Sigmoid colon (tissue), 6 donors: ENCODE measurements at regions not wholly inside any gene's neighbourhood (a gene's known extent, or its start where the extent isn't known, plus 50 kb on each side); places are given as distances from the start of the nearest gene placed in this dataset.
"Not testable (repeated sequence)": the region's sequence is repeated elsewhere in the genome, so short reads cannot be mapped to it uniquely, and the experiment has no call there.

Experiments
- DNase-seq: peaks from one replicate; pipeline ENCODE4 v3.0.0-alpha.2; 2019
- H3K27ac ChIP-seq, 4 donors: fragments of 200-600 bp; sonication (generic); one replicate each; pipeline ENCODE4 v1.5.1; 2016 to 2019; ENCODE audit warnings: mild to moderate bottlenecking in 1 of 4
- H3K27me3 ChIP-seq, 3 donors: fragments of 200-600 bp; sonication (generic); one replicate each; pipeline ENCODE4 v1.5.1; 2019; ENCODE audit warnings: mild to moderate bottlenecking in 1 of 3
- H3K36me3 ChIP-seq, 4 donors: fragments of 200-600 bp; sonication (generic); one replicate each; pipeline ENCODE4 v1.5.1; 2016 to 2019
- H3K4me1 ChIP-seq, 4 donors: fragments of 200-600 bp; sonication (generic); one replicate each; pipeline ENCODE4 v1.5.1; 2017 to 2019
- H3K4me3 ChIP-seq, 4 donors: fragments of 200-600 bp; sonication (generic); one replicate each; pipeline ENCODE4 v1.5.1; 2017 to 2019; ENCODE audit warnings: mild to moderate bottlenecking in 2 of 4, moderate library complexity in 1 of 4
- H3K9me3 ChIP-seq, 4 donors: fragments of 200-600 bp in 3 of 4; sonication (generic) in 3 of 4; one replicate each; pipeline versions ENCODE4 v1.5.1 to v1.6.1; 2013 to 2019
- CTCF ChIP-seq, 4 experiments: fragments of 450-650 bp in 3 of 4; fragments of 200-600 bp in 1 of 4; IDR thresholded peaks; one replicate each; pipeline ENCODE4 v1.5.1; 2016 to 2019; ENCODE audit warnings: antibody characterized with exemption in 4 of 4, mild to moderate bottlenecking in 3 of 4, moderate library complexity in 2 of 4
- EP300 ChIP-seq, 4 donors: sonication (generic); formaldehyde crosslinking; IDR thresholded peaks; one replicate each; pipeline ENCODE4 v1.6.1; 2017; ENCODE audit warnings: antibody characterized with exemption in 4 of 4
- POLR2A ChIP-seq, 2 donors: fragments of 450-650 bp; IDR thresholded peaks; one replicate each; pipeline ENCODE4 v1.6.1; 2016; ENCODE audit warnings: antibody characterized with exemption in 2 of 2, mild to moderate bottlenecking in 2 of 2, moderate library complexity in 2 of 2
- POLR2AphosphoS5 ChIP-seq, 4 donors: sonication (generic); formaldehyde crosslinking; IDR thresholded peaks; one replicate each; pipeline ENCODE4 v1.6.1; 2017; ENCODE audit warnings: antibody characterized with exemption in 4 of 4
- WGBS, 2 donors: extraction: QIAGEN DNeasy Blood & Tissue Kit; methylation state at CpG; one replicate each; pipeline ENCODE4 v1.1.7; 2013; 5-methylcytosine and 5-hydroxymethylcytosine counted together
- intact Hi-C: fragments of 100-400 bp; cut with DNase I; formaldehyde crosslinking; loops from one replicate; pipeline ENCODE4 v1.15.1; 2023
- donor health status: healthy with polysubstance abuse.
- donor health status: healthy.

GRCh38 chr6:75031102-75031501, 174.8 kb downstream of the COL12A1 start:
- H3K4me3 ChIP-seq, H3K27me3 ChIP-seq, H3K27ac ChIP-seq, H3K9me3 ChIP-seq, H3K36me3 ChIP-seq, H3K4me1 ChIP-seq, DNase-seq, intact Hi-C loops: not testable (repeated sequence)
- 69 to 79% methylated on average over 6 of the region's 6 CpGs for WGBS, 2 donors

- 79 to 83% methylated on average over 5 of the region's 5 CpGs for WGBS, 2 donors
- no peaks in the 10 kb centered on the region for H3K27me3 ChIP-seq
- H3K9me3 ChIP-seq = no peaks in the 10 kb centered on the region
- TF ChIP-seq POLR2A (IDR thresholded peaks at IDR 0.05) = no peak
- TF ChIP-seq EP300 (IDR thresholded peaks at IDR 0.05) = no peak
- TF ChIP-seq POLR2AphosphoS5 (IDR thresholded peaks at IDR 0.05) = no peak
- TF ChIP-seq CTCF (IDR thresholded peaks at IDR 0.05) = no peak
- H3K4me3 ChIP-seq = no peak overlapping the region
- no peak overlapping the region for H3K27ac ChIP-seq
- peaks cover 0 to 10% (median 0%) of the 10 kb centered on the region in 4 donors for H3K4me1 ChIP-seq
- intact Hi-C loops = no loop called here
- DNase-seq = no peak
- H3K36me3 ChIP-seq = no peaks in the 10 kb centered on the region
Observed at GRCh38 chr6:75029333-75029732, 176.5 kb downstream of the COL12A1 start.

- Histone ChIP-seq H3K9me3 (no peaks in the 10 kb centered on the region), H3K27me3 (no peaks in the 10 kb centered on the region), H3K4me1 (peaks cover 0 to 10% (median under 1%) of the 10 kb centered on the region in 4 donors), H3K36me3 (no peaks in the 10 kb centered on the region), H3K27ac (no peak overlapping the region), H3K4me3 (no peak overlapping the region)
- no peak for DNase-seq
- TF ChIP-seq POLR2A (IDR thresholded peaks at IDR 0.05) (no peak), EP300 (IDR thresholded peaks at IDR 0.05) (no peak), POLR2AphosphoS5 (IDR thresholded peaks at IDR 0.05) (no peak), CTCF (IDR thresholded peaks at IDR 0.05) (no peak)
- 61 to 69% methylated on average over 2 of the region's 2 CpGs for WGBS, 2 donors
- intact Hi-C loops = no loop called here
Observed at GRCh38 chr6:75025371-75025770, 180.5 kb downstream of the COL12A1 start.

GRCh38 chr6:75024828-75025227, 181.0 kb downstream of the COL12A1 start:
- WGBS, 2 donors = 34 to 70% methylated on average over 1 of the region's 1 CpG

GRCh38 chr6:75023634-75024033, 182.2 kb downstream of the COL12A1 start:
- peaks cover 0 to 10% (median 2%) of the 10 kb centered on the region in 4 donors for H3K4me1 ChIP-seq
- H3K9me3 ChIP-seq = no peaks in the 10 kb centered on the region
- H3K4me3 ChIP-seq = no peak overlapping the region
- H3K27ac ChIP-seq = no peak overlapping the region
- no peak for DNase-seq
- intact Hi-C loops = no loop called here
- H3K27me3 ChIP-seq = no peaks in the 10 kb centered on the region
- TF ChIP-seq EP300 (IDR thresholded peaks at IDR 0.05) (no peak), POLR2AphosphoS5 (IDR thresholded peaks at IDR 0.05) (no peak), POLR2A (IDR thresholded peaks at IDR 0.05) (no peak), CTCF (IDR thresholded peaks at IDR 0.05) (no peak)
- H3K36me3 ChIP-seq = no peaks in the 10 kb centered on the region

More at GRCh38 chr6:75024828-75025227, 181.0 kb downstream of the COL12A1 start:
- no peak for DNase-seq
- TF ChIP-seq POLR2AphosphoS5 (IDR thresholded peaks at IDR 0.05) (no peak), EP300 (IDR thresholded peaks at IDR 0.05) (no peak), CTCF (IDR thresholded peaks at IDR 0.05) (no peak), POLR2A (IDR thresholded peaks at IDR 0.05) (no peak)
- Histone ChIP-seq H3K27ac (no peak overlapping the region), H3K4me3 (no peak overlapping the region), H3K9me3 (no peaks in the 10 kb centered on the region), H3K36me3 (no peaks in the 10 kb centered on the region), H3K27me3 (no peaks in the 10 kb centered on the region), H3K4me1 (peaks cover 0 to 10% (median 2%) of the 10 kb centered on the region in 4 donors)
- intact Hi-C loops = no loop called here
